Testis (tissue), 2 donors: ENCODE measurements at regions not wholly inside any gene's neighbourhood (a gene's known extent, or its start where the extent isn't known, plus 50 kb on each side); places are given as distances from the start of the nearest gene placed in this dataset.

ENCODE experiments used
- POLR2A ChIP-seq: fragments of 450-650 bp; IDR thresholded peaks from one replicate; pipeline ENCODE4 v1.6.1; 2017; ENCODE audit warnings: antibody characterized with exemption, mild to moderate bottlenecking, moderate library complexity
- TF ChIP-seq, protein P1 (sequence below), 3 experiments: fragments of 450-650 bp in 2 of 3; fragments of 200-600 bp in 1 of 3; sonication (generic) in 1 of 3; IDR thresholded peaks; one replicate each; pipeline ENCODE4 v1.5.1; 2016 to 2019; ENCODE audit warnings: antibody characterized with exemption in 3 of 3, mild to moderate bottlenecking in 2 of 3, moderate library complexity in 1 of 3

DNA sequence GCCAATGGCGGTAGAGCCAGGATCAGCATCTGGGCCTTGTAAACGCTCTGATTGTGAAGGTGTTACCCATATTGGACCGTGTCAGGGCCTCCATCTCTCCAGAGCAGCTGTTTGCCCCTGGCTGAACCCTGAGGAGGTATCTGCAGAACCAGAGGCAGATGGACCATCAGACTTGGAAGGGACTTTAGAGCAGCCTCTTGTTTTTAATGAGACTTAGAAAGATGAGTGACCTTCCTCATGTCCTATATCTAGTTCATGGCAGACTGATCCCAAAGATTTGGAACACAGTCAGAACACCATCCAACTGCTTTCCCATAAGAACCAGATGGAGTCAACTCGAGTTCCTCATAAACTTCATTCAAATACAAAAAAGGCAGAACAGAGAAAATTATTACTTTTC is 135.1 kb upstream of the MSX1 start:
- TF ChIP-seq, protein P1, sequence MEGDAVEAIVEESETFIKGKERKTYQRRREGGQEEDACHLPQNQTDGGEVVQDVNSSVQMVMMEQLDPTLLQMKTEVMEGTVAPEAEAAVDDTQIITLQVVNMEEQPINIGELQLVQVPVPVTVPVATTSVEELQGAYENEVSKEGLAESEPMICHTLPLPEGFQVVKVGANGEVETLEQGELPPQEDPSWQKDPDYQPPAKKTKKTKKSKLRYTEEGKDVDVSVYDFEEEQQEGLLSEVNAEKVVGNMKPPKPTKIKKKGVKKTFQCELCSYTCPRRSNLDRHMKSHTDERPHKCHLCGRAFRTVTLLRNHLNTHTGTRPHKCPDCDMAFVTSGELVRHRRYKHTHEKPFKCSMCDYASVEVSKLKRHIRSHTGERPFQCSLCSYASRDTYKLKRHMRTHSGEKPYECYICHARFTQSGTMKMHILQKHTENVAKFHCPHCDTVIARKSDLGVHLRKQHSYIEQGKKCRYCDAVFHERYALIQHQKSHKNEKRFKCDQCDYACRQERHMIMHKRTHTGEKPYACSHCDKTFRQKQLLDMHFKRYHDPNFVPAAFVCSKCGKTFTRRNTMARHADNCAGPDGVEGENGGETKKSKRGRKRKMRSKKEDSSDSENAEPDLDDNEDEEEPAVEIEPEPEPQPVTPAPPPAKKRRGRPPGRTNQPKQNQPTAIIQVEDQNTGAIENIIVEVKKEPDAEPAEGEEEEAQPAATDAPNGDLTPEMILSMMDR (IDR thresholded peaks at IDR 0.05) = no peak
- TF ChIP-seq POLR2A = no peak
